Memory B cell (primary cell): ENCODE measurements at regions not wholly inside any gene's neighbourhood (a gene's known extent, or its start where the extent isn't known, plus 50 kb on each side); places are given as distances from the start of the nearest gene placed in this dataset.

Source experiments
- ATAC-seq: fragments of 150-1000 bp; cut with Tn5 transposase; 2 replicates; pipeline ENCODE4 v1.10.0; 2021; ENCODE audit warnings: low read depth, mild to moderate bottlenecking, moderate library complexity
- DNase-seq, 2 donors: peaks; one replicate each; pipeline ENCODE4 v3.0.0; 2022; ENCODE audit warnings: low spot score in 2 of 2
- H3K27ac Mint-ChIP-seq: one replicate; pipeline ENCODE4 v1.8.0; 2022; ENCODE audit warnings: mild to moderate bottlenecking, moderate library complexity, mixed read lengths
- H3K27me3 Mint-ChIP-seq: one replicate; pipeline ENCODE4 v1.8.0; 2022; ENCODE audit warnings: mixed read lengths
- H3K36me3 Mint-ChIP-seq: one replicate; pipeline ENCODE4 v1.8.0; 2022; ENCODE audit warnings: mild to moderate bottlenecking, mixed read lengths
- H3K4me1 Mint-ChIP-seq: one replicate; pipeline ENCODE4 v1.8.0; 2022; ENCODE audit warnings: mixed read lengths
- H3K4me3 Mint-ChIP-seq: one replicate; pipeline ENCODE4 v1.8.0; 2022; ENCODE audit warnings: mild to moderate bottlenecking, moderate library complexity, mixed read lengths
- H3K9me3 Mint-ChIP-seq: one replicate; pipeline ENCODE4 v1.8.0; 2022; ENCODE audit warnings: mixed read lengths

DNA sequence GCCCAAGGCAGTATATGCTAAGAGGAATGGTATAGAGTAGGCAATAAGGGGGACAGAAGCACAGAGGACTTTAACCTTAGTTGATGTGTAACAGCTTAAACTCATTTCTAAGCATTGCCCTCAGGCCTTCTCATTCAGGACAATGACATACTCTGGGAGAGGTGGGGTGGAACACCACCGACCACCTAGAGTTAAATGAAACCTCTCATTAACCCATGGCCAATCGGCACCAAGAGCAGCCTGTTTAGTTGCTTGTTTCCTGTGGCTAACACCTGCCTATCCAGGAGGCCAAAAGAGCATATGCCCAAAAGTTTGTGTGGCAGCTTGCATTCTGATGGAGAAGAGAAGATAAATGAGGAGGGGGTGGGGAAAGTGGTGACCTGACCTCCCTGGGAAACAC, 50.0 kb downstream of the PABIR2 start:
- H3K27ac Mint-ChIP-seq = no peak overlapping the region
- ATAC-seq = no peak

GRCh38 chrX:134746410-134746785, 50.6 kb downstream of the PABIR2 start:
- no peaks in the 10 kb centered on the region for H3K36me3 Mint-ChIP-seq
- DNase-seq (no peak), ATAC-seq (no peak)
- no peaks in the 10 kb centered on the region for H3K27me3 Mint-ChIP-seq
- H3K27ac Mint-ChIP-seq = no peak overlapping the region
- peaks cover 3% of the 10 kb centered on the region for H3K4me1 Mint-ChIP-seq
- no peaks in the 10 kb centered on the region for H3K9me3 Mint-ChIP-seq
- no peak overlapping the region for H3K4me3 Mint-ChIP-seq

More for the DNA sequence above, 50.0 kb downstream of the PABIR2 start:
- Mint-ChIP-seq H3K36me3 (no peaks in the 10 kb centered on the region), H3K27me3 (peaks cover 3% of the 10 kb centered on the region), H3K4me3 (no peak overlapping the region), H3K4me1 (peaks cover 3% of the 10 kb centered on the region), H3K9me3 (no peaks in the 10 kb centered on the region)
- no peak for DNase-seq

- ATAC-seq = no peak
Measured at GRCh38 chrX:134745636-134746409, 51.2 kb downstream of the PABIR2 start.

DNA sequence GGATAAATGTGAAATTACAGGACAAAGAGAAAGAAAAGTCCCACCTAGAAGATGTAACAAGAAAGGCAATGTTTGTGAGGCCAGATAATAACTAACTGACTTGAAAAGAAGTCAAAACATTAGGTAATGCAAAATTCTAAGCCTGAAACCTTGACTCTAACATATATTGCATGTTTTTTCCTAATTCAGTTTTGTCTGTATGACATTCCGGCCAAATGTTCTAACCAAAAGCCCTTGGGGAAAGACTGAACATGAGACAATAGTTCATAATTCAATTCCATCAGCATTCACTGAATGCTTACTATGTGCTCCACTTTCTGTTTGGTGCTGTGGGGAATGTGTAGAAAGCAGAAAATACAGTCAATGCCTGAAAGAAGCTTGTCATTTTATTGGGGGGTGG, 53.9 kb downstream of the PABIR2 start:
- no peaks in the 10 kb centered on the region for H3K27me3 Mint-ChIP-seq
- H3K27ac Mint-ChIP-seq = no peak overlapping the region
- peaks cover 2% of the 10 kb centered on the region for H3K9me3 Mint-ChIP-seq
- ATAC-seq (no peak), DNase-seq (no peak)
- no peaks in the 10 kb centered on the region for H3K36me3 Mint-ChIP-seq
- H3K4me3 Mint-ChIP-seq = no peak overlapping the region
- H3K4me1 Mint-ChIP-seq = peaks cover 3% of the 10 kb centered on the region

More at GRCh38 chrX:134745636-134746409, 51.2 kb downstream of the PABIR2 start:
- no peak overlapping the region for H3K4me3 Mint-ChIP-seq
- no peak overlapping the region for H3K27ac Mint-ChIP-seq
- peaks cover 3% of the 10 kb centered on the region for H3K4me1 Mint-ChIP-seq
- DNase-seq = no peak
- no peaks in the 10 kb centered on the region for H3K27me3 Mint-ChIP-seq
- H3K9me3 Mint-ChIP-seq = no peaks in the 10 kb centered on the region
- H3K36me3 Mint-ChIP-seq = no peaks in the 10 kb centered on the region

DNA sequence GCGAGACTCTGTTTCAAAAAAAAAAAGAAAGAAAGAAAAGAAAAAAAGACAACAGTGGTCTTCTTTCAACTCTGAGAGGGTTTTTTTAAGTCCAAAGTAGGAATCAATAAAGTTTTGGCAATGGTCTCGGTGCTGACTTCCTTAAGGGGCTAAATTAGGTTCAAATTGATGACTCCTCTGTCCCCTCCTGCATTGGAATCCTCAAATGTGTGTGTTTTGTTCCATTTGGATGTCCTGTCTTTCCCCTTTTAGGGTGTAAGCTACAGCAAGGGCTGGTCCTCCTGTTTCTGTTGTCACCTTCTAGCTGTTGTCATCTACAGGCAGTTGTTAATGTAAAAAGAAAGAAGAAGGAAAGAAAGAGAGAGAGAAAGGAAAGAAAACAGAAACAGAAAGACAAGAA, 54.4 kb downstream of the PABIR2 start:
- no peak for DNase-seq
- no peak for ATAC-seq
- Mint-ChIP-seq H3K9me3 (peaks cover 2% of the 10 kb centered on the region), H3K4me1 (peaks cover 3% of the 10 kb centered on the region), H3K27ac (no peak overlapping the region), H3K36me3 (no peaks in the 10 kb centered on the region), H3K4me3 (no peak overlapping the region), H3K27me3 (no peaks in the 10 kb centered on the region)

DNA sequence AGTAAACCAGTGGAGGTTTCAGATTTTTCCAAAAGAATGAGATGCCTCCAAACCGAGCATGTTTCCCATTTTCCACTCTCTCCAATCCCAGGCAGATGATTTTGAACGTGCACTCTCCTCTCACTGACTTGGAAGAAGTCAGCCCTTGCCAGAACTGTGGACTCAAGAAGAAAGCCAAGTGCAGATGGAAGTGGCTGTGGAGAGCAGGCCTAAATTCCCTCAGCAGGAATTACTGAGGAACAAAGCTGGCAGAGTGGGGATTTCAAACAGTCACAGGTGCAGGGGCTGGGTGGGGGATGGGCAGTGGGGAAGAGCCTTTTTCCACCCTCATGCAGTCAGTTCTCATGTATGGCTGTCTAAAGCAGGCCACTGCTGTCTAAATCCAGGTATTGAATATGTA, 55.3 kb downstream of the PABIR2 start:
- Mint-ChIP-seq H3K4me1 (peaks cover 3% of the 10 kb centered on the region), H3K27me3 (no peaks in the 10 kb centered on the region), H3K27ac (no peak overlapping the region), H3K4me3 (no peak overlapping the region), H3K9me3 (peaks cover 2% of the 10 kb centered on the region), H3K36me3 (no peaks in the 10 kb centered on the region)
- no peak for ATAC-seq
- no peak for DNase-seq

- Mint-ChIP-seq H3K9me3 (peaks cover 2% of the 10 kb centered on the region), H3K36me3 (no peaks in the 10 kb centered on the region), H3K4me1 (no peaks in the 10 kb centered on the region), H3K4me3 (no peak overlapping the region), H3K27me3 (no peaks in the 10 kb centered on the region), H3K27ac (no peak overlapping the region)
- ATAC-seq = no peak
- no peak for DNase-seq
Measured at GRCh38 chrX:134738986-134739740, 57.8 kb downstream of the PABIR2 start.

DNA sequence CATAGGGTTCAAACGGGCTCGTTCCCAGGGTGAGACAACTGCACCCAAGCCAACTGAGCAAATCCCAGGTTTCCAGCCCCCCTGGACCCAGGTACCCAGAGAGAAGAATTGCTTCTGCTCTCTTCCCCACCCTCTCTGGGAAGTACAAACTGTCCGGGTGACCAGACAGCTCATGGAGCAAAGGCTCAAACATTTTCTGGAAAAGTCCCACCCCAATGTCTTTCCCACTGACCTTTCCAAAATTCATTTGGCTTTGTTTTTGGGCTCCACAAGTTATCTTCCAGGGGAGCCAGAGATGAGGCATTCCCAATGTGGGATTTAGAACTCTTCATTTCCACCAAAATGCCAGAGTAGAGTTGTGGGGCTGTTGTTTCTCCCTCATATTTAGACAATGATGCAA, 58.6 kb downstream of the PABIR2 start:
- no peak for ATAC-seq
- DNase-seq = no peak
- Mint-ChIP-seq H3K9me3 (peaks cover 2% of the 10 kb centered on the region), H3K27me3 (no peaks in the 10 kb centered on the region), H3K4me1 (no peaks in the 10 kb centered on the region), H3K4me3 (no peak overlapping the region), H3K27ac (no peak overlapping the region), H3K36me3 (no peaks in the 10 kb centered on the region)

- no peaks in the 10 kb centered on the region for H3K27me3 Mint-ChIP-seq
- no peak for ATAC-seq
- no peak overlapping the region for H3K4me3 Mint-ChIP-seq
- no peak for DNase-seq
- H3K36me3 Mint-ChIP-seq = no peaks in the 10 kb centered on the region
- no peak overlapping the region for H3K27ac Mint-ChIP-seq
- peaks cover 2% of the 10 kb centered on the region for H3K9me3 Mint-ChIP-seq
- H3K4me1 Mint-ChIP-seq = no peaks in the 10 kb centered on the region
Measured at GRCh38 chrX:134737721-134738369, 59.2 kb downstream of the PABIR2 start.

DNA sequence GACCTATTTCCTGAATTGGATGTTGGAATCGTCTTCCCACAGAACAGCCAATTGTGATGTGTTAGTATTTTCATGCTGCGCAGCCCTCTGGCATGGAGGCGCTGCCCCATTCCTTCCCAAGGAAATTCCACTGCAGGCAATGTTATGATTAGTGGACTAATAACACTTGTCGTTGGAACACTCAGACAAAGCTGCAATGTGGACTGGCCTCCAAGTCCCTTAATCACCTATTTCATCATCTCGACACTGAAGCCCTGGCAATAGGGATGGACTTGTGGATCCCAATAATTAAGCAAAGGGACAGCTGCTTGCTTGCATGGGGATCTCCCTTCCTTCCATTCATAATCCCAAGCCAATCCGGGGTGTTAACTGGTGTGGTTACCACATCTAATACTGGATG, 59.9 kb downstream of the PABIR2 start:
- no peaks in the 10 kb centered on the region for H3K27me3 Mint-ChIP-seq
- no peak for DNase-seq
- H3K36me3 Mint-ChIP-seq = no peaks in the 10 kb centered on the region
- H3K4me1 Mint-ChIP-seq = no peaks in the 10 kb centered on the region
- no peak overlapping the region for H3K4me3 Mint-ChIP-seq
- H3K27ac Mint-ChIP-seq = no peak overlapping the region
- no peak for ATAC-seq
- peaks cover 2% of the 10 kb centered on the region for H3K9me3 Mint-ChIP-seq

- DNase-seq (no peak), ATAC-seq (no peak)
- no peak overlapping the region for H3K4me3 Mint-ChIP-seq
- no peaks in the 10 kb centered on the region for H3K4me1 Mint-ChIP-seq
- no peaks in the 10 kb centered on the region for H3K27me3 Mint-ChIP-seq
- peaks cover 2% of the 10 kb centered on the region for H3K9me3 Mint-ChIP-seq
- no peaks in the 10 kb centered on the region for H3K36me3 Mint-ChIP-seq
- no peak overlapping the region for H3K27ac Mint-ChIP-seq
Measured at GRCh38 chrX:134736356-134736755, 60.6 kb downstream of the PABIR2 start.

- Mint-ChIP-seq H3K4me1 (no peaks in the 10 kb centered on the region), H3K27me3 (no peaks in the 10 kb centered on the region), H3K4me3 (no peak overlapping the region), H3K27ac (no peak overlapping the region), H3K9me3 (no peaks in the 10 kb centered on the region), H3K36me3 (no peaks in the 10 kb centered on the region)
- DNase-seq = no peak
- no peak for ATAC-seq
Measured at GRCh38 chrX:134735015-134735414, 62.0 kb downstream of the PABIR2 start.

- Mint-ChIP-seq H3K4me1 (no peaks in the 10 kb centered on the region), H3K36me3 (no peaks in the 10 kb centered on the region), H3K27ac (no peak overlapping the region), H3K4me3 (no peak overlapping the region), H3K27me3 (no peaks in the 10 kb centered on the region), H3K9me3 (no peaks in the 10 kb centered on the region)
- ATAC-seq (no peak), DNase-seq (no peak)
Measured at GRCh38 chrX:134734466-134734952, 62.5 kb downstream of the PABIR2 start.

DNA sequence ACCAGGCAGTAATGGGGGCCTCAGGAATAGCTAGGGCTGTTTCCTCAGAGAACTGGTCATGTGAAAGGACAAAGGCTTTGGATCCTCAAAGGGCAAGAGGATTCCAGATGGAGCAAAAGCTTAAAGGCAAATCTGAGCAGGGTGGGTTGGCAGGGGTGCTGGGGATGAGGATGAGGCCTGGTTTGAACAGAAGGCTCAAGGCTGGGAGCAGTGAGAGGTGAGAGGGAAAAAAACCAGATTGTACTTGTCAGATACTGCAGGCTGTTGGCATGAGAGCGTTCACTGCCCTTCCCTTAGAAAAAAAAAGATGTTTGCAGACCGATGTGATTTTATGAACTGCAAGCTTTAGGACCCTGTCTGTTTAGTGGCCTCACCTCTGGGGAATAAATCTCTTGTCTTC, 63.4 kb downstream of the PABIR2 start:
- ATAC-seq (no peak), DNase-seq (no peak)
- Mint-ChIP-seq H3K36me3 (no peaks in the 10 kb centered on the region), H3K4me3 (no peak overlapping the region), H3K27me3 (no peaks in the 10 kb centered on the region), H3K27ac (no peak overlapping the region), H3K4me1 (no peaks in the 10 kb centered on the region), H3K9me3 (no peaks in the 10 kb centered on the region)
